NCI-H2196 treated with DMSO at 0.1 percent for 48 hours (cell line): ENCODE measurements at regions not wholly inside any gene's neighbourhood (a gene's known extent, or its start where the extent isn't known, plus 50 kb on each side); places are given as distances from the start of the nearest gene placed in this dataset.
"Not testable (repeated sequence)": the region's sequence is repeated elsewhere in the genome, so short reads cannot be mapped to it uniquely, and the experiment has no call there.

Experiments used
- DNase-seq: peaks from one replicate; lab custom pipeline; 2025; ENCODE audit not compliant: unreplicated experiment; lab: John Stamatoyannopoulos, UW

- no peak for DNase-seq
These were observed 53.7 kb upstream of the SMIM15 start for GRCh38 chr5:61215996-61216395.

DNA sequence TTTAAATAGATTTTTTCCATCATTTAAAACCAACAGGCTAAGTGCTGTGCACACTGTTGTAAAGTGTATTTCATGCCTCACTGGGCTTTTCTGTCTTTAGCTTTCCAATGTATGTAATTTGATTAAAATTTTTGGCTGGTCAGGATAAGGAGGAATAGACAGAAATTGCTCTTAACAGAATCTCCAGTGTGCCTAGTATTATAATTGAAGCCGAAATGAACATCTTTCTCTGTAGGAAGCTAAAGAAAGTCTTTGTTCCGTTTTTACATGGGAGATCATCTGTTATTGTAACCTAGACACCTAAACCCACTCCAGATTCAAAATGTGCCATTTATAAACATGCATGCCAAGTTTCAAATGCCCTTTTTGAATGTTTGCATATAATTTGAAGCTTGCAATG lies 54.5 kb upstream of the SMIM15 start:
- no peak for DNase-seq

- no peak for DNase-seq
These were observed 54.9 kb upstream of the SMIM15 start for GRCh38 chr5:61217214-61217613.

GRCh38 chr5:61228229-61228628 lies 66.0 kb upstream of the SMIM15 start:
- no peak for DNase-seq

DNA sequence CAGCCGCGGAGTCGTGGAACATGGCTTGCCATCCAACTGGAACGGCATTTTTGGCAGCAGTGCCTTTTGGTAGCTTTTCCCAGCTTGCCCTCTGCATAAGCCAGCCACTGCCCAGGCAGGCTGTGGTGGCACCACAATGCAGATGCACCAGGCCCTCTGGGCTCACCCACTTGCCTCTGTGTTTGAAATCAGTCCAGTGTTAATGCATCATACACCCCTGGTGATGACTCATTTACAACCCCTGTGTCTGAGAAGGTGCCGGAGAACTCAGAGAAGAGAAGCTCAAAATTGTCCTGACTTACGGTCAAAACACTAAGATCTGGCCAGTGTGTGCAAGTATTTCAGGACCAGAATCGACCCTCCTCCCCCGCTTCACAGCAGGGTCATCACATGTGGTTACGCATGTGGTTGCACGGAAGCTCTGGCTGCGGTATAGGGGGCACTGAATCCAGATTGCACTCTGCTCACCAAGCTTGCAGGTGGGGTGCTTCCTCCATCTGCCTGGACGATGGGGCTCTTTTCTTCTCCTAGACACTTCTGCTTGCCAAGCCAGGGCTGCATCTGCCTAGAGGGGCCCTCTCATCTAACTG lies 66.5 kb upstream of the SMIM15 start:
- no peak for DNase-seq

DNA sequence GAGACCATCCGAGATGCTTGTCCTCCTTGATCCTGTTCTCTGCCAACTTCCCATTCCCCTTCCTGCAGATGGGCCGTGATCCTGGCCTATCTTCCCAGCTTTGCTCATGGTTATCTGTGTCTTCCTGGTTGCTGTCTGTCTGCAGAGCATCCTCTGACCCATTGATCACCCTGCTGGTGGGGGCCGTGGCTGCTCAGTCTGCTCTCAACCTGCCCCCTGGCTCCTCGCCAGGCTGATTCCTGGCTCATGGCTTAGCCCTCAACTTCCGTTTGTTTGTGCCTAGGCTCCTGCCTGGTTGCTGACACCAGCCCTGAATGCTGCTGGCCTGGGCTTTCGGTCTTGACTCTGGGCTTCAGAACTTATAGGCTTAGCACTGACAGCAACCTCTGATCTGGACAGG lies 67.1 kb upstream of the SMIM15 start:
- no peak for DNase-seq

- DNase-seq, result no peak
These were observed 68.2 kb upstream of the SMIM15 start for GRCh38 chr5:61230492-61230891.

- DNase-seq, result no peak
These were observed 69.5 kb upstream of the SMIM15 start for GRCh38 chr5:61231813-61232212.

DNA sequence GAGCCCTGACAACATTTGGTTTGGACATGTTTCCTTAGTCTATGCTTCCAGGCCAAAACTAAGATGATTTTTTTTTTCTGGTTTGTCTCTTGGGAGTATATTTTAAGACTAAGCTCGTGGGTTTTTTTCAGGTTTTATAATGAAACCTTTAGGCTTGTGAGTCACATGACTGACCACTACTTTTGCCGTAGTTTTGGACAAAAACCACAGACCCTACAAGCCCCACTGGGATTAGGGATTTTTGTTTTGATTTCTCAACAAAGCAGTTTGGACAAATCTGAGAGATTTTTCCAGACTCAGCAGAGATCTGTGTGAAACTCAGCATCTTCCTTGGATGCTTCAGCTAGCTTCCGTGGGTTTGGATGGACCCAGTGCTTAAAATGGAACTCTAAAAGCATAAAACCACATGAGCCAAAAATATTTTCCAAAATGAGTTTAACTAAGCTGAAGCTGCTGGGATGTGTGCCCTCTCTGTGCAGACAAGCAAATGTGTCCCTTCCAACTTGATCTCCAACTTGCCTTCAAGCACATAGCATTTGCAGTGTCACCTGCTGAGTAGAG lies 70.3 kb upstream of the SMIM15 start:
- no peak for DNase-seq

GRCh38 chr5:61234019-61234418 lies 71.8 kb upstream of the SMIM15 start:
- no peak for DNase-seq

GRCh38 chr5:61236715-61237114 lies 74.4 kb upstream of the SMIM15 start:
- DNase-seq, result not testable (repeated sequence)

DNA sequence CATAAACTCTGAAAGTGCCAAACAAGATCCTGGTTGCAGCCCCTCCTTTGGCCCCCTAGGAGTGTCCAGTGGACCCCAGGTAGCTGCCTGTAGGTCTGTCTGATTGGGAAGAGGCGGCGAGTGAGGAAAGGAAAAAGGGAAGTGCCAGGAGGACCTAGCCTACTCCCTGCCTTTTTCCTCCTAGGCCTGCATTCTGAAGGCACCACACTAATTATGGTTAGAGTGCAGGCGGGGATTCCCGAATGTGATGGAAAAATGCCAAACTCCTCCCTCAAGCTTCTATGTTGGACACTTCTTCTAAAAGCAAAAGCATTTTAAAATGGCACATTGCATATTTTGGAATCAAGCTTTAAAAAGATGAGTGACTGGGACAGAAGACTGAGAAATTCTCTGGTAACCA lies 83.2 kb upstream of the SMIM15 start:
- no peak for DNase-seq

- DNase-seq, result no peak
These were observed 83.7 kb upstream of the SMIM15 start for GRCh38 chr5:61245936-61246335.

DNA sequence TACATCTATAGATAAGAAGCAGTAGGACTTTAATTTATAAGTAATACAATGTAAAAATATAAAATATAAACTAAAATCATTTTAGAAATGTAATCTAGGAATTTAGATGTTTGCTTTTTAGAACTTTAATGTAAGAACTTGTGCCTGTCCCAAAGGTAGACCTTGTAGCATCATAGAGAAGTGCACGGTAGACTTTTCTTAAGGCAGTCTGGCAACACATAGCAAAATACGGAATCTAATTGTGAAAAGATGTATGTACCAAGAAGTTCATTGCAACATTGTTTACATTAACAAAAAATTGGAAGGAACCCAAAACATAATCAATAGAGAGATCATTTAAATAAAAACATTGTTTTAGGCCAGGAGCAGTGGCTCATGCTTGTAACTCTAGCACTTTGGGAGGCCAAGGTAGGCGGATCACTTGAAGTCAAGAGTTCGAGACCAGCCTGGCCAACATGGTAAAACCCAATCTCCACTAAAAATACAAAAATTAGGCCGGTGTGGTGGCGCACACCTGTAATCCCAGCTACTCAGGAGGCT lies 84.6 kb upstream of the SMIM15 start:
- DNase-seq, result no peak

DNA sequence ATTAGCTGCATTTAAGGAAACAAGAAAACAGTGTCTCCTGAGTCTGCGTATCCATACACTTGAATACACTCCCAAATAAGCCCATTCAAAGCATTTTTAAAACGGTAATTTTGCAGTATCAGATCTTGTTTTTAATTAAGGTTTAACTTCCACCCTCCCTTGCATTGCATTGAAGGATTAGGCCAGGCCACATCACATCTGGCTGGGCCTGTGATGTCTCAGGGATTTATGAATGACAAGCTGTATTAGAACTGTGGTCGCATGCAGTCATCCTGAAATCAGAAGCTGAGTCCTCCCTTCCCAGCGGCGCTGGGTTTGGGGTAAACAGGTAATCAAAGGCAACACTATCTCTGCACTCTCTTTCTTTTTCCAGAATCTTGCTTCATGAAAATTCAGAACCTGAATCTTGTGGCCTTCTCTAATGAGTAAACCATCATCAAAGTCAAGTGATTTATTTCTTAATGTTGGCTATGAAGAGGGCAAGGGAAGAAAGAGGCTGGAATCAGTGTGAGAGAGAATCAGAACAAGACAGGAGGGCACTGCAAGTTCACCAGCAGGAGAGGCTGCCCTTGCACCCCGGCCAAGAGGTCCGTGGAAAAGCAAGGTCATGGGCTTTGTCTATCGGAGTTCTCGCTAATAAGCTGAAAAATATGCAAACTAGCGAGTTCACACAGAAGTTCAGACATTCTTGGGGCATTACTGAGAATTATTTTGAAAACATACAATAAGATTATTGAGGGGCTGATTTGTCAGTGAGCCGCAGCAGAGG lies 80.0 kb upstream of the ZSWIM6 start:
- DNase-seq, result no peak

DNA sequence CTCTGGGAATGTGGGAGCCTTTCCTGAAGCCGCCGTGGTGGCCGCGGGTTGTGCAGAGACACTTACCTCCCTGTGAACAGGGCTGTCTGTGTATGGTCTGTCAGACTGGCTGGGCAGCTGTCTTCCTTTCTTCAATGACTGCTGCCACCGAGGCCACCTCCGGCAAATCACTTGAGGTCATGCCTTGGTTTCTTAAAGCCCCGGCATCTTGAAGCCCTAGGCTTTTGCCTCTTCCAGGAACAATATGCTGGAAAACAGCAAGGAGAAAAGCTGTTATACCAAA lies 79.5 kb upstream of the ZSWIM6 start:
- no peak for DNase-seq

GRCh38 chr5:61253547-61253946 lies 78.5 kb upstream of the ZSWIM6 start:
- DNase-seq, result no peak

DNA sequence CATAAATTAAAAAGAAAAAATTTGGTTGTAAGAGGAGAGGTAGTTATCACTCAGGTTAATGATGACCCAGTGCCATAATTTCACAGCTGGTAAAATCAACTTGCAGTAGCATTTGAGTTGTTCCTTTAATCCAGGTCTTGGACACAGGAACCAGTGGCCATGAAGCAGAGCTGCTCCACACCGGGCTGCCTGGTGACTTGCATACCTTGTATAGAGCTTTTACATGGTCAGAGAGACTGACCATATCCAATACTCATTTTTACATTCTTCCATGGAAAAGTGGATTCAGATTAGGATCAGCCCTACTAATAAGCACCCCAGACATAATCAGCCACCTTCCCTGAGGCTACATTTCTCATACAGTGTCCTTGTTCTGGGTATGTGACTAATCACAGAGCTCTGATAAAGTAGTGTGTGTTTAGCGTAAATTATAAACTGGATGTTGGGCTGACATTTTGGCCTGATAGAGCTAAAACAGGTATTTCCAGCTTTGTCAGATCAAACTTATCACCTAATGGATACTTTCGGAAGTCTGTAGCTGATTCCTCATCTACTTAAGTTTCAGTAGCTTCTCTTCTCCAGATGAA lies 77.0 kb upstream of the ZSWIM6 start:
- DNase-seq, result no peak

GRCh38 chr5:61256474-61256873 lies 75.6 kb upstream of the ZSWIM6 start:
- DNase-seq, result no peak

DNA sequence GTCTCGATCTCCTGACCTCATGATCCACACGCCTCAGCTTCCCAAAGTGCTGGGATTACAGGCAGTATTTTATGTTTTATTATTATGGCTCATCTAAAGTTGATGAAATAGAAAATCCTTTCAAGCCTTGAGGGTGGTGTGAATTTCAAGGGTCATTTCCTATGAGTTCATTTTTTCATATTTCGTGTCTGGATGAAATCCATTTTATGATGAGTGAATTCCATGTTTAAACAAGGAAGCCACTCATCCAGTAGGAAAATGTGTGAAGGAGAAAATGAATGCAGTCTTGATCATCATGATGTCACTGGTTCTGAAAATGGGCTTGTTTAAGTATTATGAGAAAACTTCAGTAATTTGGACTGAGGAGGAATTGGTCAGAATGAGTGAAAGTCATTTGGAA lies 74.6 kb upstream of the ZSWIM6 start:
- DNase-seq, result no peak

DNA sequence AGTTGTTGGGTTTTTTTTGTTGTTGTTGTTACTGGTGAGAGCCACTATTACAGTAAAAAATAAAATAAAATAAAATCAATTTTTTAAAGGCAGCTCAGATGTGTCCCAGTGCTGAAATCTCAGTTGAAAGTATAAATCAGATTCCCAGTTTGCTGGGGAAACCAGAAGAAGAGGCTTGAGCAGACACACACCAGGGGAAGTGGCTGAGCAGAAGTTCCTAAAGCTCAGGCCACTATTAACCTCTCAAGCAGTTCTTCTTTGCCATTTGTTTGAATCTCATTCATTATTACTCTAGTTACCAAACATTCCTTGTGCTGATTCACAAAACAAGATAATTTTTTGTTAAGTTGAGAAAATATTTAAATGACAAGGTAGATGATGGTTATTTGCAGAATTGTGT lies 70.9 kb upstream of the ZSWIM6 start:
- no peak for DNase-seq

- DNase-seq, result no peak
These were observed 70.0 kb upstream of the ZSWIM6 start for GRCh38 chr5:61262080-61262479.
